Peyer's patch (tissue), 4 donors: ENCODE measurements at regions not wholly inside any gene's neighbourhood (a gene's known extent, or its start where the extent isn't known, plus 50 kb on each side); places are given as distances from the start of the nearest gene placed in this dataset.

Experiments used
- POLR2A ChIP-seq, 2 donors: fragments of 450-650 bp; IDR thresholded peaks; one replicate each; pipeline ENCODE4 v1.5.1; 2017; ENCODE audit warnings: antibody characterized with exemption in 2 of 2, mild to moderate bottlenecking in 2 of 2, moderate library complexity in 2 of 2
- TF ChIP-seq, protein P1 (sequence below), 6 experiments: fragments of 450-650 bp in 4 of 6; fragments of 200-600 bp in 2 of 6; sonication (generic) in 1 of 6; IDR thresholded peaks; one replicate each; pipeline ENCODE4 v1.5.1; 2017 to 2019; ENCODE audit warnings: antibody characterized with exemption in 6 of 6, mild to moderate bottlenecking in 3 of 6, moderate library complexity in 1 of 6

DNA sequence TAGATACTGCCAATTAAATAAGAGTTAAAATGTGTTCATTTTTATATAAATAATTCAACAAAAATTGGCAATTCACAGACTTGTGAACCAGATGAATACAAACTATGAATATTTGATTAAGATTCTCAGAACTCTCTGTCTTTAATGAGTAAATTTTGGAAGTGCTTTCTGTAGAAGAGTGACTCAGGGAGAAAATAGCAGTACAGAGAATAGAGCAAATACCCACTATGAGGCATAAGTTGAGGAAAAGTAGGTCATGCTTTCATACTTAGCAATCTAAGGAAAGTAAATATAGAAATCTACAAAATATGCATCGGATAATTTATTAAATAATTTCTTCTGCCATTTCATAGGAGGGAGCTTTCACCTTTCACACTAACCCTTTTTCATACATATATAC, 117.7 kb upstream of the TMEM106B start:
- TF ChIP-seq, protein P1, sequence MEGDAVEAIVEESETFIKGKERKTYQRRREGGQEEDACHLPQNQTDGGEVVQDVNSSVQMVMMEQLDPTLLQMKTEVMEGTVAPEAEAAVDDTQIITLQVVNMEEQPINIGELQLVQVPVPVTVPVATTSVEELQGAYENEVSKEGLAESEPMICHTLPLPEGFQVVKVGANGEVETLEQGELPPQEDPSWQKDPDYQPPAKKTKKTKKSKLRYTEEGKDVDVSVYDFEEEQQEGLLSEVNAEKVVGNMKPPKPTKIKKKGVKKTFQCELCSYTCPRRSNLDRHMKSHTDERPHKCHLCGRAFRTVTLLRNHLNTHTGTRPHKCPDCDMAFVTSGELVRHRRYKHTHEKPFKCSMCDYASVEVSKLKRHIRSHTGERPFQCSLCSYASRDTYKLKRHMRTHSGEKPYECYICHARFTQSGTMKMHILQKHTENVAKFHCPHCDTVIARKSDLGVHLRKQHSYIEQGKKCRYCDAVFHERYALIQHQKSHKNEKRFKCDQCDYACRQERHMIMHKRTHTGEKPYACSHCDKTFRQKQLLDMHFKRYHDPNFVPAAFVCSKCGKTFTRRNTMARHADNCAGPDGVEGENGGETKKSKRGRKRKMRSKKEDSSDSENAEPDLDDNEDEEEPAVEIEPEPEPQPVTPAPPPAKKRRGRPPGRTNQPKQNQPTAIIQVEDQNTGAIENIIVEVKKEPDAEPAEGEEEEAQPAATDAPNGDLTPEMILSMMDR (IDR thresholded peaks at IDR 0.05) = no peak
- no peak for TF ChIP-seq POLR2A (IDR thresholded peaks at IDR 0.05)
